ENCODE measurements at regions not wholly inside any gene's neighbourhood (a gene's known extent, or its start where the extent isn't known, plus 50 kb on each side); places are given as distances from the start of the nearest gene placed in this dataset.

- DNase-seq (ENCODE audit: low spot score), result no peak
- Histone ChIP-seq H3K36me3 (ENCODE audit: low read depth) (no peaks in the 10 kb centered on the region), H3K4me3 (ENCODE audit: severe bottlenecking) (no peak overlapping the region)
Measured at GRCh38 chr10:109411917-109412316, 511.4 kb downstream of the XPNPEP1 start.

GRCh38 chr10:109405338-109405737, 518.0 kb downstream of the XPNPEP1 start:
- Histone ChIP-seq H3K4me3 (ENCODE audit: severe bottlenecking) (no peak overlapping the region), H3K36me3 (ENCODE audit: low read depth) (no peaks in the 10 kb centered on the region), H3K27me3 (ENCODE audit: insufficient read depth, poor library complexity, severe bottlenecking) (no peaks in the 10 kb centered on the region), H3K4me1 (ENCODE audit: insufficient read depth, poor library complexity, severe bottlenecking) (no peaks in the 10 kb centered on the region), H3K9me3 (ENCODE audit: severe bottlenecking) (no peaks in the 10 kb centered on the region), H3K27ac (ENCODE audit: poor library complexity, severe bottlenecking) (no peak overlapping the region)
- ATAC-seq (ENCODE audit: low read depth) (no peak), DNase-seq (ENCODE audit: low spot score) (no peak)
- TF ChIP-seq, protein P1, sequence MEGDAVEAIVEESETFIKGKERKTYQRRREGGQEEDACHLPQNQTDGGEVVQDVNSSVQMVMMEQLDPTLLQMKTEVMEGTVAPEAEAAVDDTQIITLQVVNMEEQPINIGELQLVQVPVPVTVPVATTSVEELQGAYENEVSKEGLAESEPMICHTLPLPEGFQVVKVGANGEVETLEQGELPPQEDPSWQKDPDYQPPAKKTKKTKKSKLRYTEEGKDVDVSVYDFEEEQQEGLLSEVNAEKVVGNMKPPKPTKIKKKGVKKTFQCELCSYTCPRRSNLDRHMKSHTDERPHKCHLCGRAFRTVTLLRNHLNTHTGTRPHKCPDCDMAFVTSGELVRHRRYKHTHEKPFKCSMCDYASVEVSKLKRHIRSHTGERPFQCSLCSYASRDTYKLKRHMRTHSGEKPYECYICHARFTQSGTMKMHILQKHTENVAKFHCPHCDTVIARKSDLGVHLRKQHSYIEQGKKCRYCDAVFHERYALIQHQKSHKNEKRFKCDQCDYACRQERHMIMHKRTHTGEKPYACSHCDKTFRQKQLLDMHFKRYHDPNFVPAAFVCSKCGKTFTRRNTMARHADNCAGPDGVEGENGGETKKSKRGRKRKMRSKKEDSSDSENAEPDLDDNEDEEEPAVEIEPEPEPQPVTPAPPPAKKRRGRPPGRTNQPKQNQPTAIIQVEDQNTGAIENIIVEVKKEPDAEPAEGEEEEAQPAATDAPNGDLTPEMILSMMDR (IDR thresholded peaks at IDR 0.05; ENCODE audit: poor library complexity, severe bottlenecking), result no peak

More at GRCh38 chr10:109411917-109412316, 511.4 kb downstream of the XPNPEP1 start:
- Histone ChIP-seq H3K27me3 (ENCODE audit: insufficient read depth, poor library complexity, severe bottlenecking) (no peaks in the 10 kb centered on the region), H3K27ac (ENCODE audit: poor library complexity, severe bottlenecking) (no peak overlapping the region), H3K4me1 (ENCODE audit: insufficient read depth, poor library complexity, severe bottlenecking) (no peaks in the 10 kb centered on the region), H3K9me3 (ENCODE audit: severe bottlenecking) (peaks cover 4% of the 10 kb centered on the region)
- TF ChIP-seq, protein P1 (IDR thresholded peaks at IDR 0.05; ENCODE audit: poor library complexity, severe bottlenecking), result no peak
- peak; percentile 35; the same call in 1 of the 3 replicates for ATAC-seq (ENCODE audit: low read depth)

DNA sequence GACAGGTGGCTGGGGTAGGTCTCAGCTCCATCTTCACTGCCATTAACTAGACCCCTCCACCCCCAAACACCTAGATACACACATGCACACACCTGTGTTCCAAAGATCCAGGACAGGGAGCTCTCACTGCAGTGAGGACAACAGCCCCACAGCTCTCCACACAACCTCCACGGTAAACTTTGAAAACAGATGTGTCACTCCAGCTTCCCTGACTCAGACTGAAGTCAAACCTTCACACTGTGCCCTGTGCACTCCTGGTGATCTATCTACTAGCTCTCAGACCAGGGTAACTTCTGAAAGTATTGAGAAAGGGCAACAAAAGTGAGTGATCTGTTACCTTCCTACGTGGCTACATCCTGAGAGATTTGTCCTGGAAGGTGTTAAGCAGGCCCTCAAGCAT, 519.8 kb downstream of the XPNPEP1 start:
- Histone ChIP-seq H3K36me3 (ENCODE audit: low read depth) (no peaks in the 10 kb centered on the region), H3K27me3 (ENCODE audit: insufficient read depth, poor library complexity, severe bottlenecking) (no peaks in the 10 kb centered on the region), H3K27ac (ENCODE audit: poor library complexity, severe bottlenecking) (no peak overlapping the region), H3K4me1 (ENCODE audit: insufficient read depth, poor library complexity, severe bottlenecking) (no peaks in the 10 kb centered on the region), H3K4me3 (ENCODE audit: severe bottlenecking) (no peak overlapping the region), H3K9me3 (ENCODE audit: severe bottlenecking) (no peaks in the 10 kb centered on the region)
- DNase-seq (ENCODE audit: low spot score) (no peak), ATAC-seq (ENCODE audit: low read depth) (no peak)
- TF ChIP-seq, protein P1 (IDR thresholded peaks at IDR 0.05; ENCODE audit: poor library complexity, severe bottlenecking), result no peak

GRCh38 chr10:109393425-109393824, 529.9 kb downstream of the XPNPEP1 start:
- DNase-seq (ENCODE audit: low spot score) (no peak), ATAC-seq (ENCODE audit: low read depth) (no peak)
- Histone ChIP-seq H3K4me3 (ENCODE audit: severe bottlenecking) (no peak overlapping the region), H3K27ac (ENCODE audit: poor library complexity, severe bottlenecking) (no peak overlapping the region), H3K9me3 (ENCODE audit: severe bottlenecking) (no peaks in the 10 kb centered on the region), H3K27me3 (ENCODE audit: insufficient read depth, poor library complexity, severe bottlenecking) (no peaks in the 10 kb centered on the region), H3K36me3 (ENCODE audit: low read depth) (no peaks in the 10 kb centered on the region), H3K4me1 (ENCODE audit: insufficient read depth, poor library complexity, severe bottlenecking) (no peaks in the 10 kb centered on the region)
- TF ChIP-seq, protein P1 (IDR thresholded peaks at IDR 0.05; ENCODE audit: poor library complexity, severe bottlenecking), result no peak

- no peaks in the 10 kb centered on the region for H3K4me1 ChIP-seq (ENCODE audit: insufficient read depth, poor library complexity, severe bottlenecking)
- no peak for DNase-seq (ENCODE audit: low spot score)
- no peak overlapping the region for H3K27ac ChIP-seq (ENCODE audit: poor library complexity, severe bottlenecking)
- H3K36me3 ChIP-seq (ENCODE audit: low read depth), result no peaks in the 10 kb centered on the region
- H3K9me3 ChIP-seq (ENCODE audit: severe bottlenecking), result no peaks in the 10 kb centered on the region
- no peak overlapping the region for H3K4me3 ChIP-seq (ENCODE audit: severe bottlenecking)
- TF ChIP-seq, protein P1 (IDR thresholded peaks at IDR 0.05; ENCODE audit: poor library complexity, severe bottlenecking), result no peak
- no peaks in the 10 kb centered on the region for H3K27me3 ChIP-seq (ENCODE audit: insufficient read depth, poor library complexity, severe bottlenecking)
- no peak for ATAC-seq (ENCODE audit: low read depth)
Measured at GRCh38 chr10:109386921-109387320, 536.4 kb downstream of the XPNPEP1 start.
